OCI-LY3 (cell line): ENCODE measurements at regions not wholly inside any gene's neighbourhood (a gene's known extent, or its start where the extent isn't known, plus 50 kb on each side); places are given as distances from the start of the nearest gene placed in this dataset.

ENCODE experiments used
- H2AFZ ChIP-seq: fragments of 200-600, 300-600 bp; shearing (Covaris generic); 2 replicates; pipeline ENCODE4 v1.6.0; 2014; ENCODE audit warnings: antibody characterized with exemption, low read depth, low read length
- H3K27ac ChIP-seq: fragments of 200-600, 300-600 bp; sonication (generic); 2 replicates; pipeline ENCODE4 v1.5.1; 2014; ENCODE audit warnings: mild to moderate bottlenecking, low read length, moderate library complexity, mixed read lengths
- H3K27me3 ChIP-seq: fragments of 200-600, 300-600 bp; sonication (generic); 2 replicates; pipeline ENCODE4 v1.6.1; 2014; ENCODE audit warnings: low read depth, low read length, mixed read lengths
- H3K36me3 ChIP-seq: fragments of 200-600, 300-600 bp; sonication (generic); replicated peaks from 2 replicates; pipeline ENCODE3; 2014; ENCODE audit warnings: low read depth, low read length, mixed read lengths
- H3K4me1 ChIP-seq: fragments of 300-600, 200-600 bp; sonication (generic); 2 replicates; pipeline ENCODE4 v1.6.1; 2014; ENCODE audit warnings: low read length, mixed read lengths
- H3K4me2 ChIP-seq: fragments of 200-600, 300-600 bp; sonication (generic); 2 replicates; pipeline ENCODE4 v1.6.1; 2014; ENCODE audit warnings: low read length, mixed read lengths
- H3K4me3 ChIP-seq: fragments of 300-600, 200-600 bp; sonication (generic); 2 replicates; pipeline ENCODE4 v1.5.1; 2014; ENCODE audit warnings: antibody characterized with exemption, mild to moderate bottlenecking, low read length, moderate library complexity
- H3K79me2 ChIP-seq: fragments of 300-600, 200-600 bp; shearing (Covaris generic); 2 replicates; pipeline ENCODE4 v1.6.1; 2014; ENCODE audit warnings: mild to moderate bottlenecking, low read length, mixed read lengths
- H3K9ac ChIP-seq: fragments of 300-600, 200-600 bp; shearing (Covaris generic); 2 replicates; pipeline ENCODE4 v1.6.0; 2014; ENCODE audit warnings: mild to moderate bottlenecking, low read length, moderate library complexity
- H3K9me3 ChIP-seq: fragments of 200-600, 300-600 bp; shearing (Covaris generic); 2 replicates; pipeline ENCODE4 v1.6.1; 2014; ENCODE audit warnings: low read length, mixed read lengths; ENCODE audit not compliant: insufficient read depth
- H4K20me1 ChIP-seq: fragments of 200-600, 300-600 bp; sonication (generic); 2 replicates; pipeline ENCODE4 v1.6.1; 2016; ENCODE audit warnings: low read length, mixed read lengths; ENCODE audit not compliant: insufficient read depth
- EZH2phosphoT487 ChIP-seq: fragments of 200-600 bp; shearing (Covaris generic); IDR thresholded peaks from 2 replicates; pipeline ENCODE4 v1.6.1; 2018; ENCODE audit warnings: antibody characterized with exemption, mixed run types, low read depth
- TF ChIP-seq, protein P1 (sequence below): fragments of 200-600, 300-600 bp; sonication (generic); IDR thresholded peaks from 2 replicates; pipeline ENCODE4 v1.5.1; 2014; ENCODE audit warnings: antibody characterized with exemption, low read length, low read depth

DNA sequence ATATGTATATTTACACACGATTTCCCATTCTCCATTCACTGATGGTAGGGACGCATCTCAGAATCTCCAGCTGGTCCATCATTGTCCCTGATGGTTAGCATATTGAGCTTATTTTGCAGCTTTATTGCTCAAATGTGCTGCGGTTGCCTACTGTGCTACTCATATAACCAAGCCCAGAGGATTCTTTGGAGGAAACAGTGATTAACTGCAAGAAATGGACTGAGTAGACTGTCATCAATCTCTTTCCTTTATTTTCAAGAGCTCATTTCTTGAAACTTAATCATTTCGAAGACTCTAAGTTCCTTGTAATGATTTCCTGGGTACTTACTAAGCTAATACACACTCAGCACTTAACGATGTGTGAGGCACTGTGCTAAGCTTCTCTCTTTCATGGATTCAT lies 119.0 kb downstream of the MAT2B start:
- no peak overlapping the region for H3K4me3 ChIP-seq
- no peak overlapping the region for H3K27ac ChIP-seq
- H3K9ac ChIP-seq, result no peak overlapping the region
- no peaks in the 10 kb centered on the region for H3K79me2 ChIP-seq
- no peak overlapping the region for H3K4me2 ChIP-seq
- H3K9me3 ChIP-seq, result no peaks in the 10 kb centered on the region
- no peaks in the 10 kb centered on the region for H3K27me3 ChIP-seq
- TF ChIP-seq, protein P1, sequence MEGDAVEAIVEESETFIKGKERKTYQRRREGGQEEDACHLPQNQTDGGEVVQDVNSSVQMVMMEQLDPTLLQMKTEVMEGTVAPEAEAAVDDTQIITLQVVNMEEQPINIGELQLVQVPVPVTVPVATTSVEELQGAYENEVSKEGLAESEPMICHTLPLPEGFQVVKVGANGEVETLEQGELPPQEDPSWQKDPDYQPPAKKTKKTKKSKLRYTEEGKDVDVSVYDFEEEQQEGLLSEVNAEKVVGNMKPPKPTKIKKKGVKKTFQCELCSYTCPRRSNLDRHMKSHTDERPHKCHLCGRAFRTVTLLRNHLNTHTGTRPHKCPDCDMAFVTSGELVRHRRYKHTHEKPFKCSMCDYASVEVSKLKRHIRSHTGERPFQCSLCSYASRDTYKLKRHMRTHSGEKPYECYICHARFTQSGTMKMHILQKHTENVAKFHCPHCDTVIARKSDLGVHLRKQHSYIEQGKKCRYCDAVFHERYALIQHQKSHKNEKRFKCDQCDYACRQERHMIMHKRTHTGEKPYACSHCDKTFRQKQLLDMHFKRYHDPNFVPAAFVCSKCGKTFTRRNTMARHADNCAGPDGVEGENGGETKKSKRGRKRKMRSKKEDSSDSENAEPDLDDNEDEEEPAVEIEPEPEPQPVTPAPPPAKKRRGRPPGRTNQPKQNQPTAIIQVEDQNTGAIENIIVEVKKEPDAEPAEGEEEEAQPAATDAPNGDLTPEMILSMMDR, result no peak
- no peak for TF ChIP-seq EZH2phosphoT487
- no peaks in the 10 kb centered on the region for H3K4me1 ChIP-seq
- no peaks in the 10 kb centered on the region for H4K20me1 ChIP-seq
- H2AFZ ChIP-seq, result no peak overlapping the region
- no peaks in the 10 kb centered on the region for H3K36me3 ChIP-seq

DNA sequence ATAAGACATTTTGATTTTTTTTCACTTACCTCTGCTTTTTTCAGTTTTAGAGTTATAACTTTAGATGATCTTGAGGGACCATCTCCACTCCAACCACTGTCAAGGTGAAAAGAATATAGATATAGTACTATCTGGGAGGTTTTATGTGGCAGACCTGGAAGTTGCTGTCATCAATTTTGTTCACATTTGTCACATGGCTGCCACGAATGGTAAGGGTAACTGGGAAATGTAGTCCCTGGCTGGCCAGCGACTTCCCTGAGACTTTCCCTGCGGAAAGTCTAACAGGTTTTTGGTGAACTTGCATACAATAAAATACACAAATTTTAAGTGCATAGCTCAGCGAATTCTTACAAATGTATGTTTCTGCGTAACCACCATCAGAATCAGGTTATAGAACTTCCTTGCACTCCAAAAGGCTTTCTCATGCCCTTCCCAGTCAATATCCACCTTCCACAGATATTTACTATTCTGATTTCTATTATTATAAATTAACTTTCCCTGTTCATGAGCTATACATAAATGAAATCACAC lies 121.5 kb downstream of the MAT2B start:
- TF ChIP-seq, protein P1, result no peak
- no peak for TF ChIP-seq EZH2phosphoT487
- no peaks in the 10 kb centered on the region for H3K4me1 ChIP-seq
- H2AFZ ChIP-seq, result no peak overlapping the region
- no peaks in the 10 kb centered on the region for H3K9me3 ChIP-seq
- H3K79me2 ChIP-seq, result no peaks in the 10 kb centered on the region
- H4K20me1 ChIP-seq, result no peaks in the 10 kb centered on the region
- H3K4me3 ChIP-seq, result no peak overlapping the region
- H3K9ac ChIP-seq, result no peak overlapping the region
- H3K27ac ChIP-seq, result no peak overlapping the region
- no peaks in the 10 kb centered on the region for H3K36me3 ChIP-seq
- H3K27me3 ChIP-seq, result no peaks in the 10 kb centered on the region
- no peak overlapping the region for H3K4me2 ChIP-seq

DNA sequence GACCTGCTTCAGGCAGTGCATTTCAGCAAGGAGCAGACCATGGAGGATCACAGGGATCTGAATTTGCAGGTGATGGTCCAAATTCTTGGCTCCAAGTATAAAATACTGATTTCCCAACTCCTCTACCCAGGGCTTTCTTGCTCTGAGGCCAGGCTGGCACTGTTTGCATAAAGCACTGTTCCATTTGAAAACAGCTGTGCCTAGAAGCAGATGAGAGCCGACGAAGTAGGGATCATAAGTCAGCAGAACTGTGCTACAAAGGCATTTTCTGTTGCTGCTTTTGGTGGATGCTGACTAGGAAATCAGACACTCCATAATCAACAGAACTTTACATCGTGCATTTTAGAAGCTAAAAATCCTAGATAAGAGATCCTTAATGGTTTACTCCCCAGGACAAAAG lies 126.4 kb downstream of the MAT2B start:
- Histone ChIP-seq H3K79me2 (no peaks in the 10 kb centered on the region), H3K27ac (no peak overlapping the region), H3K9ac (no peak overlapping the region), H2AFZ (no peak overlapping the region), H3K4me3 (no peak overlapping the region), H3K4me2 (no peak overlapping the region), H3K4me1 (no peaks in the 10 kb centered on the region), H3K36me3 (no peaks in the 10 kb centered on the region), H4K20me1 (no peaks in the 10 kb centered on the region), H3K27me3 (no peaks in the 10 kb centered on the region), H3K9me3 (no peaks in the 10 kb centered on the region)
- TF ChIP-seq, protein P1, result no peak
- TF ChIP-seq EZH2phosphoT487, result no peak

DNA sequence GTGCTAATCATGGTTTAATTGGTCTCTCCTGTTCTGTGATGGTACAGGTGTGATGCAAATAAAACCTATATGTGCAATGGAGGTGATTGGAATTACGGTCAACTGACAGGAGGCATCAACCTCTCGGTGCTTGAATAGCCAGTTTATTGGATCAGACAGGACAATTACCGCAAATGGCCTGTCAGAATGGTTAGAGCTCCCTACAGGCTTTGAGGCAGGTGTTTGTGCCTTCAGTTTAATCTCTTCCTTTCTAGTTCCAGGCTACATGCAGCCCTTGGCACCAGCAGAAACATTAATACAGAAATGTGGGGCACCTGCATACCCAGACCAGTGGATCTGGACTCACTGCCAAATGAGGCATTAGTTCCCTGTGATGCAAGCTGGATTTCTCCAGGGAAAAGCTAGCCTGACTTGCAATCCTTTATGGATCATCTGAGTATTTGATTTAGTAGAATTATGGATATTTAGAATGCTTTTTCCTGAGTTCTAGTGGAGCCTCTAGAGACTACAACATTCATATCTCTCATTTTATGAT lies 128.6 kb downstream of the MAT2B start:
- Histone ChIP-seq H3K9ac (no peak overlapping the region), H3K4me2 (no peak overlapping the region), H3K4me1 (no peaks in the 10 kb centered on the region), H2AFZ (no peak overlapping the region), H3K27ac (no peak overlapping the region), H4K20me1 (no peaks in the 10 kb centered on the region), H3K4me3 (no peak overlapping the region), H3K79me2 (no peaks in the 10 kb centered on the region), H3K27me3 (no peaks in the 10 kb centered on the region), H3K36me3 (no peaks in the 10 kb centered on the region), H3K9me3 (no peaks in the 10 kb centered on the region)
- TF ChIP-seq, protein P1, result no peak
